T-helper 22 cell (primary cell): ENCODE measurements at regions not wholly inside any gene's neighbourhood (a gene's known extent, or its start where the extent isn't known, plus 50 kb on each side); places are given as distances from the start of the nearest gene placed in this dataset.
"Not testable (repeated sequence)": the region's sequence is repeated elsewhere in the genome, so short reads cannot be mapped to it uniquely, and the experiment has no call there.

ENCODE experiments used
- DNase-seq: peaks from one replicate; pipeline ENCODE4 v3.0.0-alpha.2; 2020; ENCODE audit warnings: low read depth

GRCh38 chrX:69431420-69431819 lies 72.7 kb upstream of the NALF2 start:
- no peak for DNase-seq

GRCh38 chrX:69430785-69431184 lies 73.3 kb upstream of the NALF2 start:
- no peak for DNase-seq

- no peak for DNase-seq
Observed at GRCh38 chrX:69429339-69430015, 74.6 kb upstream of the NALF2 start.

DNA sequence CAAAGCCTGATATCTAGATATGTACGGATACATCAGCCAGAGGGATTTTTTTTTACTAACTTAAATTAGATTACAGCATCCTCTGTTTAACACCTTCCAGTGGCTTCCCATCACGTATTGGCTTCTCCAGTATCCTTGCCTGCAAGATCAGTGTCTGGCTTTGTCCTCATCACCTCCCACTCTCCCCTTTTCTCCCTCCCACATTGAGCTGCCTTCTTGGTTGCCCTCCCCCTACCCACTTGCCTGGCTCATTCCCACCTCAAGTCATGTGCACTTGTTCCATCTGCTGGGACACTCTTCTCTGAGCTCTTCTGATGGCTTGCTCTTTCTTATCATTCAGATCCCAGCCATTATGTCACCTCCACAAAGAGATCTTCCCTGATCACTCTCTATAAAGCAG lies 75.9 kb upstream of the NALF2 start:
- DNase-seq, result no peak

- no peak for DNase-seq
Observed at GRCh38 chrX:69424910-69425309, 79.2 kb upstream of the NALF2 start.

DNA sequence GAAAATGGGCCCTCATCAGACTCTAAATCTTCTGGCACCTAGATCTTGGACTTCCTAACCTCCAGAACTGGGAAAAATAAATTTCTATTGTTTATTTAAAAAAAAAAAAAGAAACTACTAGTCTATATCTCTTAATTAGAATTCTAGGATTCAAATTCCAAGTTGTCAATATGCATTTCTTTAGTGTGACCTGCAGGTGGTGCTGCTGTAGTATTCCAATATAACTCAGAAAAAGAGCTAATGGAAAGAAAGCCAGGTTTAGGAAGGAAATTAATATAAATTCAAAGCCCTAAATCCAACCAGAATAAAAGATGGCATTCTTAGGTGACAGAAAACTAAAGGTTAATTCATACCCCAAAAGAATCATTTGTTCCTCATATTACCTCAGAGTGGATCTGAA lies 80.0 kb upstream of the NALF2 start:
- no peak for DNase-seq

GRCh38 chrX:69422208-69422607 lies 81.9 kb upstream of the NALF2 start:
- not testable (repeated sequence) for DNase-seq

GRCh38 chrX:69415698-69416097 lies 88.4 kb upstream of the NALF2 start:
- DNase-seq, result no peak

GRCh38 chrX:69412661-69413060 lies 91.5 kb upstream of the NALF2 start:
- no peak for DNase-seq

DNA sequence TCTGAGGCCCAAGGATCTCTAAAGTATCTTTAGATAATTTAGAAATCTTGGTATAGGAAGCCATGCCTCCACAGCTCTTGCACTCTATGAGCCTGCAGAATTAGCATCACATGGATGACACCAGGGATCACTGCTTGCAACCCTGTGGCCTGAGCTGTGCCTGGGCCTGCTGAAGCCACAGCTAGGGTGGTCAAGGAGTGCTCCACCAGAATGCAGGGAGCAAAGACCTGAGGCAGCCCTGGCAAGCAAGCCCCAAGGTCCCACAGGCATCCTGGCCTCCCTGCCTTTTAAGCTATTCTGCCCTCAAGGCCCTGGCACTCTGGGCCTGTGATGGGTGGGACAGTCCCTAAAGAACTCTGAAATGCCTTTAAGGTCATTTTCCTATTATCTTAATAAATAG lies 105.2 kb upstream of the NALF2 start:
- no peak for DNase-seq

DNA sequence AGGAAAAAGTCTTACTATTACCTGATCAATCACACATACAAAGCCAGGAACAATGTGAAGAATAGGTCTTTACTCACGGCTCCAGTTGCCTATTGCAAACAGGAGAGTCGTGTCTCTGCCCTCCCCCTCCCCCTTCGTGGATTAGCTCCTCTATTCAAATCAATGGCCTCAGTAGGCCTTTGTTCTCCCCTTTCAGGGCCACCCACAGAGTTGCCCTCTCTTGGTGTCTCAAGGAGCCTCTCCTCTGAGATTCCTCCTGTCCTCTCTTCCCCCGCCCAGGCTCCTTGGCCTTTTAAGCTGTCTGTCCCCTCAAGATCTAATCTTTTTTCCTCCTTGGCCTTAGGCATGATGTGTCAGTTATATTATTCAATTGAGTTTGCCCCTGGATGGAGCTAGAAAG lies 107.2 kb upstream of the NALF2 start:
- no peak for DNase-seq

GRCh38 chrX:69395306-69395705 lies 108.8 kb upstream of the NALF2 start:
- no peak for DNase-seq

DNA sequence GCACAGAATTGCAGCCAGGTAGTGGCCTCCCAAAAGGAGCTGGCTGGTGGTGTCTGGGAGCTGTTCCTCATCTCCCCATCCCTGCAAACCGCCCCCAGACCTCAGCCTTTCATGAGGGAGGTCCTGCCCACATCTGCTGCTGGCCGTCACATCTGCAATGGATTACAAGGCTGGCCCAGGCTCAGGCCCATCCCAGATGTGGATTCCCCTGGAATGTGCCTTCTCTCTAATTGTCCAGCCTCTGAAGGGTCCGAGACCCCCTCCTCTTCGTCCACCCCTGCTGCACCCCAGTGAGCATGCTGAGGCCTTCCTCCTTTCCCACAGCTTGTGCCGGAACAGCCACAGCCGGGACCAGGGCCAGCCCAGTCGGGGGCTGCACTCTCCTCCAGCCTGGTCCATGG lies 115.0 kb upstream of the NALF2 start:
- DNase-seq, result no peak

- no peak for DNase-seq
Observed at GRCh38 chrX:69388526-69388925, 115.6 kb upstream of the NALF2 start.

- no peak for DNase-seq
Observed at GRCh38 chrX:69387567-69388487, 116.3 kb upstream of the NALF2 start.

DNA sequence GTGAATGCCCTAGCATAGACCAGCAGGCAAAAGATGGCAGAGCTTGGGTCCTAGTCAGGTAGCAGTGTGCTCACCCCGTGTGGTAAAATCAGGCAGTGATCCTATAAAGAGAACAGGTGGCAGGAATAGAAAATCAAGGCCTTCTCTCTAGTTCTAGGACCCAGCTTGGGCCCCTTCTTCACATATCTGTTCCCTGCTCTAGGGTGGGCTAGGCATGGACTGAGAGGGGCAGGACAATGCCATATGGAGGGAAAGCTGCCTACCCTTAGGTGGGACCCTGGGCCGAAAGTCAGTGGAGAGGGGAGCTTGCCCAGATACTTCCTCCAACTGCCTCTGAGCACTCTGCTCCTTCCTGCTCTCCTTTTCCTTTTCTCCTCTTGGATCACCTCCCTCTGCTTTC lies 117.4 kb upstream of the NALF2 start:
- DNase-seq, result no peak

- no peak for DNase-seq
Observed at GRCh38 chrX:69379412-69379811, 124.7 kb upstream of the NALF2 start.

GRCh38 chrX:69374569-69374968 lies 129.6 kb upstream of the NALF2 start:
- DNase-seq, result no peak

- DNase-seq, result no peak
Observed at GRCh38 chrX:69372435-69372834, 131.7 kb upstream of the NALF2 start.

DNA sequence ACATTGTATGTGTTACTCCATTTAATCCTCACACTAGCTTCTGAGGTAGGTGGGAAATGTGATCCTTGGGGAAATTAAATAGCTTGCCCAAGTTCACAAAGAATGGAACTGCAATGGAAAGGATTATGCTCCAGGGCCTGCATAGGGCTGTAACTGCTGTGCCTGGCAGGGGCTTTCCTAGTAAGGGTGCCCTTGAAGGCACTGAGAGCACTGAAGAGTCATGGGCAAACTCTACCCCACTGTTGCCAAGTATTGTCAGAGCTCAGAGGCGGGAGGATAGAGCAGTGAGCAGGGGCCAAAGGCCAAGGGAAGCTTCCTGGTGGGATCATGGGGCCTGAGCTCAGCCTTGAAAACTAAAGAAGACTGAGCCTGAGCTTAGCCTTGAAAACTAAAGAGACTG lies 133.0 kb upstream of the NALF2 start:
- no peak for DNase-seq

- DNase-seq, result no peak
Observed at GRCh38 chrX:69369999-69370398, 134.1 kb upstream of the NALF2 start.

DNA sequence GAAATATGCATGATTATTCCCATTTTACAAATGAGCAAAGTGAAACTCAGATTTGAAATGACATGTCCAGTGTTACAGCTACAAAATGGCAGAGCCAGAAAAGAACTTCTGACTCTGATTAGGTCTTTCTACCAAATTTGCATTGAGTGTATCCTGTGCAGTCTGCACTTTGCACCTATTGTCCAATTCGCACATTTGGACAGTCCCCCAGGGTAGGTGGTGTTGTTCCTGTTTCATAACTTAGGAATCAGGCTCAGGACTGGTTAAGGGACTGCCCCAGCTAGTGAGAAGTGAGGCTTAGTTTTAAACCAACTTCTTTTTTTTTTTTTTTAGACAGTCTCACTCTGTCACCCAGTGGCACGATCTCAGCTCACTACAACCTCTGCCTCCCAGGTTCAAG lies 137.9 kb upstream of the NALF2 start:
- DNase-seq, result no peak

- no peak for DNase-seq
Observed at GRCh38 chrX:69365755-69366154, 138.4 kb upstream of the NALF2 start.

DNA sequence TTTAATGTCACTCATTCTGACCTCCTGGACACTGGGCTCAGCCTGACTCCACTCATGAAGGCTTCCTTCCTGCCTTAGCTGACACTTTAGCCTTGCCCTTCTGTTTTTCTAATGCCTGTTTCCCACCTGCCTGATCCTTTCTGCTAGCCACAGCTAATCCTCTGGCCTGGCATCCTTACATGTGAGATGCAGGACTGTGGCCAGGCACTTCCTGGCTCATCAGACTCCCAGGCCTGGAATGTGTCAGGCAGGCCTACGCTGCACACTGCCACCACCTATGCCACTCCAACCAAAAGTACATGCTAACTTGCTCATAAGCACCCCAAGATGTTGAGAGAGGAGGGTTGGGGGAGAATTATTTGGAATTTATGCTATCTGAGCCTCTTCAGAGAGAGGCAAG lies 138.8 kb upstream of the NALF2 start:
- no peak for DNase-seq
